ENCODE measurements at regions not wholly inside any gene's neighbourhood (a gene's known extent, or its start where the extent isn't known, plus 50 kb on each side); places are given as distances from the start of the nearest gene placed in this dataset.

DNA sequence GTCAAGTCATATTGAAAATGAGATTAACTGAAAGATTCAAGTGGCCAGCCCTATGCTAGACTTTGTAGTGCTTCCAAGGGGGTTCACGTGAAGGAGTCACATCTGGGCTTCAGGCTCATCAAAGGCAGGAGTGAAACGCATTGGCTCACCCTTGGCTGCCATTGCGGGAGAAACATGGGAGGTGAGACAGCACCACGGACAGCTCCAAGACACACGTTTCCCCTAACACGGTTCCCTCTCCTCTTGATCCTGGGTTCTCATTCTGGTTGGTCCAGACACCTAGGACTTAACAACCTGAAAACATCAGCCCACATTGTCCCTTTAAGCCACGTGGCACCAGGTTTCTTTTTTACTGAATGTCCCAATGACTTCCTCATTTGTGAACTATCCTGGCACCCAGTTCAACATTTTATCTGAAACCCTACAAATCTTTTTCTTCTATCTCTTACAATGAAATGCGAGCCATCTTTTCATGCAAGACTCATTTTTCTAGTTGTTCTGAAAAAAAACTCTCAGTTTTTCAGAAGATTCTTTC is 279.0 kb upstream of the VCX3A start:
- WGBS (ENCODE audit: low lambda C conversion rate): 20% methylated on average over 6 of the region's 8 CpGs
- ChIA-PET POLR2A (no interaction called here), CTCF (no interaction called here)
- TF ChIP-seq, protein P1, sequence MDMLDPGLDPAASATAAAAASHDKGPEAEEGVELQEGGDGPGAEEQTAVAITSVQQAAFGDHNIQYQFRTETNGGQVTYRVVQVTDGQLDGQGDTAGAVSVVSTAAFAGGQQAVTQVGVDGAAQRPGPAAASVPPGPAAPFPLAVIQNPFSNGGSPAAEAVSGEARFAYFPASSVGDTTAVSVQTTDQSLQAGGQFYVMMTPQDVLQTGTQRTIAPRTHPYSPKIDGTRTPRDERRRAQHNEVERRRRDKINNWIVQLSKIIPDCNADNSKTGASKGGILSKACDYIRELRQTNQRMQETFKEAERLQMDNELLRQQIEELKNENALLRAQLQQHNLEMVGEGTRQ (IDR thresholded peaks at IDR 0.05; ENCODE audit: borderline replicate concordance, low read depth, low read length): no peak
- TF ChIP-seq MXI1 (IDR thresholded peaks at IDR 0.05; ENCODE audit: low read depth, low read length): no peak
- TF ChIP-seq, protein P2, sequence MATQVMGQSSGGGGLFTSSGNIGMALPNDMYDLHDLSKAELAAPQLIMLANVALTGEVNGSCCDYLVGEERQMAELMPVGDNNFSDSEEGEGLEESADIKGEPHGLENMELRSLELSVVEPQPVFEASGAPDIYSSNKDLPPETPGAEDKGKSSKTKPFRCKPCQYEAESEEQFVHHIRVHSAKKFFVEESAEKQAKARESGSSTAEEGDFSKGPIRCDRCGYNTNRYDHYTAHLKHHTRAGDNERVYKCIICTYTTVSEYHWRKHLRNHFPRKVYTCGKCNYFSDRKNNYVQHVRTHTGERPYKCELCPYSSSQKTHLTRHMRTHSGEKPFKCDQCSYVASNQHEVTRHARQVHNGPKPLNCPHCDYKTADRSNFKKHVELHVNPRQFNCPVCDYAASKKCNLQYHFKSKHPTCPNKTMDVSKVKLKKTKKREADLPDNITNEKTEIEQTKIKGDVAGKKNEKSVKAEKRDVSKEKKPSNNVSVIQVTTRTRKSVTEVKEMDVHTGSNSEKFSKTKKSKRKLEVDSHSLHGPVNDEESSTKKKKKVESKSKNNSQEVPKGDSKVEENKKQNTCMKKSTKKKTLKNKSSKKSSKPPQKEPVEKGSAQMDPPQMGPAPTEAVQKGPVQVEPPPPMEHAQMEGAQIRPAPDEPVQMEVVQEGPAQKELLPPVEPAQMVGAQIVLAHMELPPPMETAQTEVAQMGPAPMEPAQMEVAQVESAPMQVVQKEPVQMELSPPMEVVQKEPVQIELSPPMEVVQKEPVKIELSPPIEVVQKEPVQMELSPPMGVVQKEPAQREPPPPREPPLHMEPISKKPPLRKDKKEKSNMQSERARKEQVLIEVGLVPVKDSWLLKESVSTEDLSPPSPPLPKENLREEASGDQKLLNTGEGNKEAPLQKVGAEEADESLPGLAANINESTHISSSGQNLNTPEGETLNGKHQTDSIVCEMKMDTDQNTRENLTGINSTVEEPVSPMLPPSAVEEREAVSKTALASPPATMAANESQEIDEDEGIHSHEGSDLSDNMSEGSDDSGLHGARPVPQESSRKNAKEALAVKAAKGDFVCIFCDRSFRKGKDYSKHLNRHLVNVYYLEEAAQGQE (IDR thresholded peaks at IDR 0.05; ENCODE audit: low read depth, low read length): peak; percentile 18; the same call in 1 of the 2 replicates
- DNase-seq: no peak
- Histone ChIP-seq H3K9me3 (no peaks in the 10 kb centered on the region), H3K27ac (ENCODE audit: low read depth in 2 of 2, low read length in 1 of 2) (no peak overlapping the region), H3F3A (replicated peaks; ENCODE audit: insufficient read depth) (no peaks in the 10 kb centered on the region), H3K4me3 (ENCODE audit: low read depth in 2 of 2, low read length in 1 of 2) (no peak overlapping the region), H4K20me1 (ENCODE audit: insufficient read depth) (no peaks in the 10 kb centered on the region), H3K9ac (no peak overlapping the region), H2AFZ (ENCODE audit: low read depth) (no peak overlapping the region), H3K36me3 (replicated peaks in 1 of 2; ENCODE audit: control insufficient read depth in 1 of 2, insufficient read depth in 2 of 2, low read length in 1 of 2) (no peaks in the 10 kb centered on the region), H3K79me2 (ENCODE audit: insufficient read depth) (no peaks in the 10 kb centered on the region), H3K27me3 (ENCODE audit: insufficient read depth) (no peaks in the 10 kb centered on the region), H3K9me2 (no peaks in the 10 kb centered on the region), H3K4me1 (ENCODE audit: control insufficient read depth in 1 of 2, insufficient read depth in 2 of 2, low read depth in 1 of 2, low read length in 1 of 2) (no peaks in the 10 kb centered on the region), H3K4me2 (no peak overlapping the region)

DNA sequence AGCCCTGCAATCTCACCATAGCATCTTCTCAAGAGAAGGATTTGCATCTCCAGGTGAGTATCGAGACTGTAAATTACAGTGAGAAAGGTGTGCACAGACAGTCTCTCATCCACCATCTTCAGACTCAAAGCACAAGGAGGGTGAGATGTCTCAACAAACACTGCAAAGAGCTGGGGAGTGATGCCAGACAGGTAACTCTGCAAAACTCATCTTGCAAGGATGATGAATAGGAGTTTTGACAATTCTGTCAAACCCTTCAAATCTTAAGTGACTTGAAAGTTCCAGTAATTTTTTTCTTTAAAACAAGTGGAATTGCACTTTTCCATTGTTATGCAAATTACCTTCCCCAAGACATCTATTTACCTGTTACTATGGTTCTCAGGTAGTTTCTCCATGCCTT is 277.2 kb upstream of the VCX3A start:
- H3K9ac ChIP-seq: no peak overlapping the region
- H3K79me2 ChIP-seq (ENCODE audit: insufficient read depth): no peaks in the 10 kb centered on the region
- no peak overlapping the region for H3K4me3 ChIP-seq (ENCODE audit: low read depth in 2 of 2, low read length in 1 of 2)
- no peaks in the 10 kb centered on the region for H3K4me1 ChIP-seq (ENCODE audit: control insufficient read depth in 1 of 2, insufficient read depth in 2 of 2, low read depth in 1 of 2, low read length in 1 of 2)
- no peaks in the 10 kb centered on the region for H3K9me2 ChIP-seq
- no peak overlapping the region for H2AFZ ChIP-seq (ENCODE audit: low read depth)
- no peaks in the 10 kb centered on the region for H3K9me3 ChIP-seq
- no peak for TF ChIP-seq CHD2 (IDR thresholded peaks at IDR 0.05; ENCODE audit: low read length, partially characterized antibody)
- no peak overlapping the region for H3K27ac ChIP-seq (ENCODE audit: low read depth in 2 of 2, low read length in 1 of 2)
- 19% methylated on average over 1 of the region's 1 CpG for WGBS (ENCODE audit: low lambda C conversion rate)
- POLR2A ChIA-PET: no interaction called here
- H3K27me3 ChIP-seq (ENCODE audit: insufficient read depth): no peaks in the 10 kb centered on the region
- CTCF ChIA-PET: no interaction called here
- no peaks in the 10 kb centered on the region for H3K36me3 ChIP-seq (replicated peaks in 1 of 2; ENCODE audit: control insufficient read depth in 1 of 2, insufficient read depth in 2 of 2, low read length in 1 of 2)
- H3F3A ChIP-seq (replicated peaks; ENCODE audit: insufficient read depth): no peaks in the 10 kb centered on the region
- no peak overlapping the region for H3K4me2 ChIP-seq
- H4K20me1 ChIP-seq (ENCODE audit: insufficient read depth): no peaks in the 10 kb centered on the region
- no peak for DNase-seq

- no peak for DNase-seq
- no peaks in the 10 kb centered on the region for H4K20me1 ChIP-seq (ENCODE audit: insufficient read depth)
- H3K27me3 ChIP-seq (ENCODE audit: insufficient read depth): no peaks in the 10 kb centered on the region
- no peaks in the 10 kb centered on the region for H3K79me2 ChIP-seq (ENCODE audit: insufficient read depth)
- H3K4me2 ChIP-seq: no peak overlapping the region
- no peak overlapping the region for H3K9ac ChIP-seq
- no peak overlapping the region for H3K4me3 ChIP-seq (ENCODE audit: low read depth in 2 of 2, low read length in 1 of 2)
- H3K27ac ChIP-seq (ENCODE audit: low read depth in 2 of 2, low read length in 1 of 2): no peak overlapping the region
- ChIA-PET POLR2A (no interaction called here), CTCF (no interaction called here)
- no peak overlapping the region for H2AFZ ChIP-seq (ENCODE audit: low read depth)
- 15% methylated on average over 2 of the region's 2 CpGs for WGBS (ENCODE audit: low lambda C conversion rate)
- H3K4me1 ChIP-seq (ENCODE audit: control insufficient read depth in 1 of 2, insufficient read depth in 2 of 2, low read depth in 1 of 2, low read length in 1 of 2): no peaks in the 10 kb centered on the region
- H3F3A ChIP-seq (replicated peaks; ENCODE audit: insufficient read depth): no peaks in the 10 kb centered on the region
- no peaks in the 10 kb centered on the region for H3K9me2 ChIP-seq
- no peaks in the 10 kb centered on the region for H3K9me3 ChIP-seq
- no peaks in the 10 kb centered on the region for H3K36me3 ChIP-seq (replicated peaks in 1 of 2; ENCODE audit: control insufficient read depth in 1 of 2, insufficient read depth in 2 of 2, low read length in 1 of 2)
- TF ChIP-seq SMC3 (IDR thresholded peaks at IDR 0.05; ENCODE audit: low read depth, low read length) (no peak), MXI1 (IDR thresholded peaks at IDR 0.05; ENCODE audit: low read depth, low read length) (no peak), FOSL2 (IDR thresholded peaks at IDR 0.05; ENCODE audit: borderline replicate concordance, low read depth) (no peak), YY1 (IDR thresholded peaks at IDR 0.05; ENCODE audit: low read depth) (no peak), TAF1 (IDR thresholded peaks at IDR 0.05; ENCODE audit: borderline replicate concordance, low read depth, low read length) (no peak)
- TF ChIP-seq, protein P3, sequence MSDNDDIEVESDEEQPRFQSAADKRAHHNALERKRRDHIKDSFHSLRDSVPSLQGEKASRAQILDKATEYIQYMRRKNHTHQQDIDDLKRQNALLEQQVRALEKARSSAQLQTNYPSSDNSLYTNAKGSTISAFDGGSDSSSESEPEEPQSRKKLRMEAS (IDR thresholded peaks at IDR 0.05; ENCODE audit: low read depth): no peak
These were observed 275.9 kb upstream of the VCX3A start for GRCh38 chrX:6810776-6811175.

Data from SK-N-SH (cell line).